ENCODE measurements at regions not wholly inside any gene's neighbourhood (a gene's known extent, or its start where the extent isn't known, plus 50 kb on each side); places are given as distances from the start of the nearest gene placed in this dataset.
"Not testable (repeated sequence)": the region's sequence is repeated elsewhere in the genome, so short reads cannot be mapped to it uniquely, and the experiment has no call there.

- DNase-seq (ENCODE audit: low read depth): no peak
- H3K27me3 ChIP-seq (replicated peaks; ENCODE audit: control insufficient read depth, insufficient read depth, low read length): no peaks in the 10 kb centered on the region
- no peaks in the 10 kb centered on the region for H3K4me1 ChIP-seq (ENCODE audit: control insufficient read depth, insufficient read depth, low read length)
- no peaks in the 10 kb centered on the region for H3K9me3 ChIP-seq (ENCODE audit: control insufficient read depth, low read length)
- no peak overlapping the region for H3K4me3 ChIP-seq (ENCODE audit: low read length)
- no peaks in the 10 kb centered on the region for H3K36me3 ChIP-seq (ENCODE audit: control insufficient read depth, insufficient read depth, low read length, severe bottlenecking)
- H3K9ac ChIP-seq (ENCODE audit: low read length): no peak overlapping the region
Measured at GRCh38 chr2:49677227-49677626, 522.9 kb upstream of the FSHR start.

GRCh38 chr2:49664827-49665226, 510.5 kb upstream of the FSHR start:
- Histone ChIP-seq H3K4me1 (ENCODE audit: control insufficient read depth, insufficient read depth, low read length) (no peaks in the 10 kb centered on the region), H3K27me3 (replicated peaks; ENCODE audit: control insufficient read depth, insufficient read depth, low read length) (no peaks in the 10 kb centered on the region), H3K9me3 (ENCODE audit: control insufficient read depth, low read length) (no peaks in the 10 kb centered on the region), H3K36me3 (ENCODE audit: control insufficient read depth, insufficient read depth, low read length, severe bottlenecking) (no peaks in the 10 kb centered on the region), H3K9ac (ENCODE audit: low read length) (no peak overlapping the region), H3K4me3 (ENCODE audit: low read length) (no peak overlapping the region)
- no peak for DNase-seq (ENCODE audit: low read depth)

- DNase-seq (ENCODE audit: low read depth): no peak
- Histone ChIP-seq H3K4me1 (ENCODE audit: control insufficient read depth, insufficient read depth, low read length) (no peaks in the 10 kb centered on the region), H3K9me3 (ENCODE audit: control insufficient read depth, low read length) (no peaks in the 10 kb centered on the region), H3K4me3 (ENCODE audit: low read length) (no peak overlapping the region), H3K36me3 (ENCODE audit: control insufficient read depth, insufficient read depth, low read length, severe bottlenecking) (no peaks in the 10 kb centered on the region), H3K27me3 (replicated peaks; ENCODE audit: control insufficient read depth, insufficient read depth, low read length) (no peaks in the 10 kb centered on the region), H3K9ac (ENCODE audit: low read length) (no peak overlapping the region)
Measured at GRCh38 chr2:49661809-49662208, 507.5 kb upstream of the FSHR start.

- H3K27me3 ChIP-seq (replicated peaks; ENCODE audit: control insufficient read depth, insufficient read depth, low read length): no peaks in the 10 kb centered on the region
- H3K4me1 ChIP-seq (ENCODE audit: control insufficient read depth, insufficient read depth, low read length): no peaks in the 10 kb centered on the region
- H3K36me3 ChIP-seq (ENCODE audit: control insufficient read depth, insufficient read depth, low read length, severe bottlenecking): no peaks in the 10 kb centered on the region
- no peak for DNase-seq (ENCODE audit: low read depth)
- H3K9ac ChIP-seq (ENCODE audit: low read length): no peak overlapping the region
- no peak overlapping the region for H3K4me3 ChIP-seq (ENCODE audit: low read length)
- H3K9me3 ChIP-seq (ENCODE audit: control insufficient read depth, low read length): no peaks in the 10 kb centered on the region
Measured at GRCh38 chr2:49656853-49657252, 502.5 kb upstream of the FSHR start.

GRCh38 chr2:49643149-49643548, 488.8 kb upstream of the FSHR start:
- no peak overlapping the region for H3K4me3 ChIP-seq (ENCODE audit: low read length)
- no peaks in the 10 kb centered on the region for H3K27me3 ChIP-seq (replicated peaks; ENCODE audit: control insufficient read depth, insufficient read depth, low read length)
- DNase-seq (ENCODE audit: low read depth): no peak
- H3K36me3 ChIP-seq (ENCODE audit: control insufficient read depth, insufficient read depth, low read length, severe bottlenecking): no peaks in the 10 kb centered on the region
- no peaks in the 10 kb centered on the region for H3K4me1 ChIP-seq (ENCODE audit: control insufficient read depth, insufficient read depth, low read length)
- H3K9ac ChIP-seq (ENCODE audit: low read length): no peak overlapping the region
- H3K9me3 ChIP-seq (ENCODE audit: control insufficient read depth, low read length): peaks cover 7% of the 10 kb centered on the region

- Histone ChIP-seq H3K9ac (ENCODE audit: low read length) (no peak overlapping the region), H3K4me1 (ENCODE audit: control insufficient read depth, insufficient read depth, low read length) (no peaks in the 10 kb centered on the region), H3K27me3 (replicated peaks; ENCODE audit: control insufficient read depth, insufficient read depth, low read length) (no peaks in the 10 kb centered on the region), H3K9me3 (ENCODE audit: control insufficient read depth, low read length) (no peaks in the 10 kb centered on the region), H3K4me3 (ENCODE audit: low read length) (no peak overlapping the region), H3K36me3 (ENCODE audit: control insufficient read depth, insufficient read depth, low read length, severe bottlenecking) (no peaks in the 10 kb centered on the region)
- DNase-seq (ENCODE audit: low read depth): no peak
Measured at GRCh38 chr2:49640630-49641029, 486.3 kb upstream of the FSHR start.

GRCh38 chr2:49621016-49621415, 466.7 kb upstream of the FSHR start:
- H3K9ac ChIP-seq (ENCODE audit: low read length): no peak overlapping the region
- H3K27me3 ChIP-seq (replicated peaks; ENCODE audit: control insufficient read depth, insufficient read depth, low read length): no peaks in the 10 kb centered on the region
- no peaks in the 10 kb centered on the region for H3K36me3 ChIP-seq (ENCODE audit: control insufficient read depth, insufficient read depth, low read length, severe bottlenecking)
- H3K9me3 ChIP-seq (ENCODE audit: control insufficient read depth, low read length): no peaks in the 10 kb centered on the region
- DNase-seq (ENCODE audit: low read depth): no peak
- no peak overlapping the region for H3K4me3 ChIP-seq (ENCODE audit: low read length)
- H3K4me1 ChIP-seq (ENCODE audit: control insufficient read depth, insufficient read depth, low read length): no peaks in the 10 kb centered on the region

- no peaks in the 10 kb centered on the region for H3K36me3 ChIP-seq (ENCODE audit: control insufficient read depth, insufficient read depth, low read length, severe bottlenecking)
- no peak for DNase-seq (ENCODE audit: low read depth)
- H3K9ac ChIP-seq (ENCODE audit: low read length): no peak overlapping the region
- no peak overlapping the region for H3K4me3 ChIP-seq (ENCODE audit: low read length)
- H3K4me1 ChIP-seq (ENCODE audit: control insufficient read depth, insufficient read depth, low read length): no peaks in the 10 kb centered on the region
- no peaks in the 10 kb centered on the region for H3K27me3 ChIP-seq (replicated peaks; ENCODE audit: control insufficient read depth, insufficient read depth, low read length)
- no peaks in the 10 kb centered on the region for H3K9me3 ChIP-seq (ENCODE audit: control insufficient read depth, low read length)
Measured at GRCh38 chr2:49619804-49620203, 465.5 kb upstream of the FSHR start.

GRCh38 chr2:49618491-49618890, 464.2 kb upstream of the FSHR start:
- no peaks in the 10 kb centered on the region for H3K27me3 ChIP-seq (replicated peaks; ENCODE audit: control insufficient read depth, insufficient read depth, low read length)
- H3K9ac ChIP-seq (ENCODE audit: low read length): no peak overlapping the region
- no peak for DNase-seq (ENCODE audit: low read depth)
- H3K9me3 ChIP-seq (ENCODE audit: control insufficient read depth, low read length): no peaks in the 10 kb centered on the region
- no peaks in the 10 kb centered on the region for H3K4me1 ChIP-seq (ENCODE audit: control insufficient read depth, insufficient read depth, low read length)
- no peak overlapping the region for H3K4me3 ChIP-seq (ENCODE audit: low read length)
- H3K36me3 ChIP-seq (ENCODE audit: control insufficient read depth, insufficient read depth, low read length, severe bottlenecking): no peaks in the 10 kb centered on the region

GRCh38 chr2:49616800-49617199, 462.5 kb upstream of the FSHR start:
- H3K4me1 ChIP-seq (ENCODE audit: control insufficient read depth, insufficient read depth, low read length): no peaks in the 10 kb centered on the region
- H3K36me3 ChIP-seq (ENCODE audit: control insufficient read depth, insufficient read depth, low read length, severe bottlenecking): no peaks in the 10 kb centered on the region
- no peaks in the 10 kb centered on the region for H3K27me3 ChIP-seq (replicated peaks; ENCODE audit: control insufficient read depth, insufficient read depth, low read length)
- no peak overlapping the region for H3K4me3 ChIP-seq (ENCODE audit: low read length)
- no peaks in the 10 kb centered on the region for H3K9me3 ChIP-seq (ENCODE audit: control insufficient read depth, low read length)
- no peak for DNase-seq (ENCODE audit: low read depth)
- no peak overlapping the region for H3K9ac ChIP-seq (ENCODE audit: low read length)

GRCh38 chr2:49611796-49612195, 457.5 kb upstream of the FSHR start:
- H3K27me3 ChIP-seq (replicated peaks; ENCODE audit: control insufficient read depth, insufficient read depth, low read length); H3K9me3 ChIP-seq (ENCODE audit: control insufficient read depth, low read length); H3K4me1 ChIP-seq (ENCODE audit: control insufficient read depth, insufficient read depth, low read length); H3K4me3 ChIP-seq (ENCODE audit: low read length); DNase-seq (ENCODE audit: low read depth); H3K36me3 ChIP-seq (ENCODE audit: control insufficient read depth, insufficient read depth, low read length, severe bottlenecking); H3K9ac ChIP-seq (ENCODE audit: low read length): not testable (repeated sequence)

GRCh38 chr2:49600524-49600923, 446.2 kb upstream of the FSHR start:
- no peak overlapping the region for H3K9ac ChIP-seq (ENCODE audit: low read length)
- no peaks in the 10 kb centered on the region for H3K36me3 ChIP-seq (ENCODE audit: control insufficient read depth, insufficient read depth, low read length, severe bottlenecking)
- H3K4me3 ChIP-seq (ENCODE audit: low read length): no peak overlapping the region
- H3K4me1 ChIP-seq (ENCODE audit: control insufficient read depth, insufficient read depth, low read length): no peaks in the 10 kb centered on the region
- DNase-seq (ENCODE audit: low read depth): no peak
- H3K27me3 ChIP-seq (replicated peaks; ENCODE audit: control insufficient read depth, insufficient read depth, low read length): no peaks in the 10 kb centered on the region
- no peaks in the 10 kb centered on the region for H3K9me3 ChIP-seq (ENCODE audit: control insufficient read depth, low read length)
